ENCODE measurements at regions not wholly inside any gene's neighbourhood (a gene's known extent, or its start where the extent isn't known, plus 50 kb on each side); places are given as distances from the start of the nearest gene placed in this dataset.

GRCh38 chr4:159719531-159719930 is 616.7 kb downstream of the RAPGEF2 start:
- Mint-ChIP-seq H3K27ac (ENCODE audit: low read depth, unreplicated experiment) (no peak overlapping the region), H3K36me3 (ENCODE audit: insufficient read depth, unreplicated experiment) (no peaks in the 10 kb centered on the region), H3K4me1 (ENCODE audit: insufficient read depth, unreplicated experiment) (no peaks in the 10 kb centered on the region), H3K4me3 (ENCODE audit: unreplicated experiment) (no peak overlapping the region), H3K9me3 (ENCODE audit: unreplicated experiment) (no peaks in the 10 kb centered on the region), H3K27me3 (ENCODE audit: insufficient read depth, unreplicated experiment) (no peaks in the 10 kb centered on the region)
- ChIA-PET CTCF (interaction anchor here (1.0 kb wide), 1 partner anchor 45 kb away, joined by 3 read pairs; no protein-coding TSS in a partner anchor), POLR2A (no interaction called here)
- intact Hi-C loops (cut with micrococcal nuclease) = no loop called here
- no TSS peak for BruUV-seq (replicated peaks)
- no peak for TF ChIP-seq CTCF (IDR thresholded peaks at IDR 0.05; ENCODE audit: unreplicated experiment)
- no peak for DNase-seq (ENCODE audit: unreplicated experiment)

GRCh38 chr4:159722052-159722451 is 619.2 kb downstream of the RAPGEF2 start:
- no peaks in the 10 kb centered on the region for H3K36me3 Mint-ChIP-seq (ENCODE audit: insufficient read depth, unreplicated experiment)
- no peak for TF ChIP-seq CTCF (IDR thresholded peaks at IDR 0.05; ENCODE audit: unreplicated experiment)
- H3K4me1 Mint-ChIP-seq (ENCODE audit: insufficient read depth, unreplicated experiment) = no peaks in the 10 kb centered on the region
- H3K27me3 Mint-ChIP-seq (ENCODE audit: insufficient read depth, unreplicated experiment) = no peaks in the 10 kb centered on the region
- no TSS peak for BruUV-seq (replicated peaks)
- H3K27ac Mint-ChIP-seq (ENCODE audit: low read depth, unreplicated experiment) = no peak overlapping the region
- H3K4me3 Mint-ChIP-seq (ENCODE audit: unreplicated experiment) = no peak overlapping the region
- H3K9me3 Mint-ChIP-seq (ENCODE audit: unreplicated experiment) = no peaks in the 10 kb centered on the region
- DNase-seq (ENCODE audit: unreplicated experiment) = no peak
- CTCF ChIA-PET = interaction anchor here (0.7 to 1.2 kb wide), 4 partner anchors 10 to 1092 kb away, joined by 3 to 4 read pairs (median 3); no protein-coding TSS in a partner anchor
- POLR2A ChIA-PET = no interaction called here
- intact Hi-C loops (cut with micrococcal nuclease) = no loop called here

GRCh38 chr4:159722918-159723317 is 620.0 kb downstream of the RAPGEF2 start:
- Mint-ChIP-seq H3K36me3 (ENCODE audit: insufficient read depth, unreplicated experiment) (no peaks in the 10 kb centered on the region), H3K4me1 (ENCODE audit: insufficient read depth, unreplicated experiment) (no peaks in the 10 kb centered on the region), H3K27ac (ENCODE audit: low read depth, unreplicated experiment) (no peak overlapping the region), H3K9me3 (ENCODE audit: unreplicated experiment) (no peaks in the 10 kb centered on the region), H3K27me3 (ENCODE audit: insufficient read depth, unreplicated experiment) (no peaks in the 10 kb centered on the region), H3K4me3 (ENCODE audit: unreplicated experiment) (no peak overlapping the region)
- no peak for DNase-seq (ENCODE audit: unreplicated experiment)
- POLR2A ChIA-PET = interaction anchor here (0.7 kb wide), 1 partner anchor 1923 kb away, joined by 4 read pairs; no protein-coding TSS in a partner anchor
- intact Hi-C loops (cut with micrococcal nuclease) = no loop called here
- TF ChIP-seq CTCF (IDR thresholded peaks at IDR 0.05; ENCODE audit: unreplicated experiment) = no peak
- CTCF ChIA-PET = no interaction called here
- BruUV-seq (replicated peaks) = no TSS peak

DNA sequence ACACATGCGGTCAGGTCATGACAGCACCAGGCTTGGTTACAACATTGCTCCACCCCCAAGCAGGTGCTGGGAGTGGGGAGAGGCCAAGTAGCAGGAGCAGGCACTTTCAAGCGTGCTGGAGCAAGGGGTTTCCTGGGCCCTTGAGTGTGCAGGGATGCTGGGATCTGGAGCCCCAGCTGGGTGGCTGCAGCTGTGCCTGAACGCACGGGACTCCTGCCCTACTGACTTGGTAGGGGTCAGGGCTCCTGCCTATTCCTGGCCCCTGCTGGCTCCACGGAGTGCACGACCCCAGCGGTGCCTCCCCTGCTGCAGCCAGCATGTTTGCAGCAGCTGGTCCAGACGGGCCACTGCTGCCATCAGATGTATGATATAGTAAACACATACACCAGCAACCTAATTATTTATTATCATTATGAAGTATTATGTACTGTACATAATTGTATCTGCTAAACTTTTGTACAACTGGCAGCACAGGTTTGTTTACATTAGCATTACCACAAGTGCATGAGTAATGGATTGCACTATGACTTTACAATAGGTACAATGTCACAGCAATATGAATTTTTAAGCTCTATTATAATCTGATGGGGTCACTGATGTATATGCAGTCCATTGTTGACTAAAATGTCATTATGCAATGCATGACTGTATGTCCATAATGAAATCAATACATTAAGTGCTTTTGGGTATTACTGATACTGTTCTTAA is 620.6 kb downstream of the RAPGEF2 start:
- CTCF ChIA-PET = interaction anchor here (0.6 kb wide), 1 partner anchor 1444 kb away, joined by 3 read pairs; no protein-coding TSS in a partner anchor
- intact Hi-C loops (cut with micrococcal nuclease) = no loop called here
- peak; percentile 22 for DNase-seq (ENCODE audit: unreplicated experiment)
- H3K27me3 Mint-ChIP-seq (ENCODE audit: insufficient read depth, unreplicated experiment) = no peaks in the 10 kb centered on the region
- no peak overlapping the region for H3K27ac Mint-ChIP-seq (ENCODE audit: low read depth, unreplicated experiment)
- POLR2A ChIA-PET = interaction anchor here (0.6 to 0.8 kb wide), 2 partner anchors 107 to 167 kb away, joined by 3 read pairs; no protein-coding TSS in a partner anchor
- no peak overlapping the region for H3K4me3 Mint-ChIP-seq (ENCODE audit: unreplicated experiment)
- H3K9me3 Mint-ChIP-seq (ENCODE audit: unreplicated experiment) = no peaks in the 10 kb centered on the region
- no peaks in the 10 kb centered on the region for H3K4me1 Mint-ChIP-seq (ENCODE audit: insufficient read depth, unreplicated experiment)
- BruUV-seq (replicated peaks) = no TSS peak
- no peak for TF ChIP-seq CTCF (IDR thresholded peaks at IDR 0.05; ENCODE audit: unreplicated experiment)
- no peaks in the 10 kb centered on the region for H3K36me3 Mint-ChIP-seq (ENCODE audit: insufficient read depth, unreplicated experiment)
